ENCODE measurements at regions not wholly inside any gene's neighbourhood (a gene's known extent, or its start where the extent isn't known, plus 50 kb on each side); places are given as distances from the start of the nearest gene placed in this dataset.

GRCh38 chr5:124998520-124998919 is 252.1 kb upstream of the ZNF608 start:
- no CpG with 5 or more reads among the region's 1 CpG for WGBS (ENCODE audit: insufficient coverage)
- DNase-seq: no peak

GRCh38 chr5:125002727-125003598 is 256.5 kb upstream of the ZNF608 start:
- no peaks in the 10 kb centered on the region for H3K36me3 ChIP-seq (ENCODE audit: control insufficient read depth, insufficient read depth, low read length)
- H3K4me1 ChIP-seq (ENCODE audit: control insufficient read depth, insufficient read depth, low read length): peaks cover 2% of the 10 kb centered on the region
- no CpG with 5 or more reads among the region's 1 CpG for WGBS (ENCODE audit: insufficient coverage)
- no peaks in the 10 kb centered on the region for H3K27me3 ChIP-seq (ENCODE audit: control insufficient read depth, insufficient read depth, low read length)
- H3K27ac ChIP-seq (ENCODE audit: low read length): no peak overlapping the region
- H3K4me3 ChIP-seq (ENCODE audit: low read length): no peak overlapping the region
- no peak for DNase-seq
- no peaks in the 10 kb centered on the region for H3K9me3 ChIP-seq (replicated peaks; ENCODE audit: control insufficient read depth, low read depth, low read length)

More at GRCh38 chr5:124998520-124998919, 252.1 kb upstream of the ZNF608 start:
- no peaks in the 10 kb centered on the region for H3K36me3 ChIP-seq (ENCODE audit: control insufficient read depth, insufficient read depth, low read length)
- H3K4me3 ChIP-seq (ENCODE audit: low read length): no peak overlapping the region
- no peaks in the 10 kb centered on the region for H3K9me3 ChIP-seq (replicated peaks; ENCODE audit: control insufficient read depth, low read depth, low read length)
- H3K27ac ChIP-seq (ENCODE audit: low read length): no peak overlapping the region
- H3K4me1 ChIP-seq (ENCODE audit: control insufficient read depth, insufficient read depth, low read length): no peaks in the 10 kb centered on the region
- H3K27me3 ChIP-seq (ENCODE audit: control insufficient read depth, insufficient read depth, low read length): no peaks in the 10 kb centered on the region

- H3K27me3 ChIP-seq (ENCODE audit: control insufficient read depth, insufficient read depth, low read length): no peaks in the 10 kb centered on the region
- H3K36me3 ChIP-seq (ENCODE audit: control insufficient read depth, insufficient read depth, low read length): no peaks in the 10 kb centered on the region
Measured at GRCh38 chr5:125004009-125004408, 257.6 kb upstream of the ZNF608 start.

DNA sequence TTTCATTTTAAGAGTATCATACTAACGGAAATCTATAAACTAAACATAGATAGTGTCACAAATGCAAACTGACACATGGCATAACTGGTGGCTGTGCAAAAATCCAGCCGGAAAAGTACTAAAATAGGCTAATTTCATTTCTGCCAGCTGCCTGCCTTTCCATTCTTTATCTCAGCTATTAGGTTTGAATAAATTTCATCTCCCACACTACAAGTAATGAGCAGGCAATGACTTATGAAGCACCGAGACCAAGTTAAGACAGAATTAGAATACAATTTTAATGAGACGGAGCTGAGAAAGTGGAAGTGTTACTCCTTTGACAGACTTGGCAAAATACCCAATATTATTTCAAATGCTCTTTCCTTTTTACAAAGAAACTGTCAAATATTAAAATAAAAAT is 258.8 kb upstream of the ZNF608 start:
- H3K27ac ChIP-seq (ENCODE audit: low read length): no peak overlapping the region
- no peaks in the 10 kb centered on the region for H3K36me3 ChIP-seq (ENCODE audit: control insufficient read depth, insufficient read depth, low read length)
- WGBS (ENCODE audit: insufficient coverage): no CpG with 5 or more reads among the region's 4 CpGs
- H3K9me3 ChIP-seq (replicated peaks; ENCODE audit: control insufficient read depth, low read depth, low read length): no peaks in the 10 kb centered on the region
- H3K4me1 ChIP-seq (ENCODE audit: control insufficient read depth, insufficient read depth, low read length): peaks cover 3% of the 10 kb centered on the region
- no peaks in the 10 kb centered on the region for H3K27me3 ChIP-seq (ENCODE audit: control insufficient read depth, insufficient read depth, low read length)
- no peak for DNase-seq
- no peak overlapping the region for H3K4me3 ChIP-seq (ENCODE audit: low read length)

More at GRCh38 chr5:125004009-125004408, 257.6 kb upstream of the ZNF608 start:
- H3K9me3 ChIP-seq (replicated peaks; ENCODE audit: control insufficient read depth, low read depth, low read length): no peaks in the 10 kb centered on the region
- no peak overlapping the region for H3K4me3 ChIP-seq (ENCODE audit: low read length)
- no peak overlapping the region for H3K27ac ChIP-seq (ENCODE audit: low read length)
- H3K4me1 ChIP-seq (ENCODE audit: control insufficient read depth, insufficient read depth, low read length): peaks cover 2% of the 10 kb centered on the region
- DNase-seq: no peak
- no CpG with 5 or more reads among the region's 5 CpGs for WGBS (ENCODE audit: insufficient coverage)

DNA sequence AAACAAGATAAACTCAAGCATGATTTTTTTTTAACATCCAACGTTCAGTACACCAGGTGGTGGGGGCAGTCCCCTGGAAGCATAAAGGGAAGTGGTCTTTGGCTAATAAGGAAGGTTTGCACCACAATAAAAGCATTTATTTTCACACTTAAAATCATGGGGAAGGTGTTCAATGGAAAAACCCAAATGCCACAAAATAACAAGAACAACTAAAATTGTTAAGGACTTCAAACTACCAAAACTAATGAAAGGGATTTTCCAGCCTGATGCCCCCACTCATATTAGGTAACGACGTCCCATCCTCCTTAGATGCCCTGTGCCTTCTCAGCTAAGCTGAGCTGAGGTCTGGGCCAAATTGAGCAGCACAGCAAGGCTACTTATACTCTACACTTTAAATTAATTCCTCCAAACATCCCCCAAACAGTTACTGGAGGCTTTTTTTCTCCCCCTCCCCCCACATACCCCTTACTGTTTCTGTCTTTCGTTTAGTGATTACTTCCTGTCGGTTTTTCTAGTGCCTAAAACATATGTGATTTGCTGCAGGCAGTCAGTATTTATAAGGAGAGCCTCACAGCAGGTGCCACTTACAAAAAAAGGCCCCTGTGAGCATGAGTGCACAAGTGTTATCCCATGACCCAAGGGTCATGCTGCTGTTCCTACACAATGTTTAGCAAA is 259.7 kb upstream of the ZNF608 start:
- H3K27me3 ChIP-seq (ENCODE audit: control insufficient read depth, insufficient read depth, low read length): no peaks in the 10 kb centered on the region
- no peak overlapping the region for H3K27ac ChIP-seq (ENCODE audit: low read length)
- no peaks in the 10 kb centered on the region for H3K36me3 ChIP-seq (ENCODE audit: control insufficient read depth, insufficient read depth, low read length)
- H3K9me3 ChIP-seq (replicated peaks; ENCODE audit: control insufficient read depth, low read depth, low read length): no peaks in the 10 kb centered on the region
- peaks cover 4% of the 10 kb centered on the region for H3K4me1 ChIP-seq (ENCODE audit: control insufficient read depth, insufficient read depth, low read length)
- 40% methylated on average over 2 of the region's 5 CpGs for WGBS (ENCODE audit: insufficient coverage)
- no peak for DNase-seq
- no peak overlapping the region for H3K4me3 ChIP-seq (ENCODE audit: low read length)

DNA sequence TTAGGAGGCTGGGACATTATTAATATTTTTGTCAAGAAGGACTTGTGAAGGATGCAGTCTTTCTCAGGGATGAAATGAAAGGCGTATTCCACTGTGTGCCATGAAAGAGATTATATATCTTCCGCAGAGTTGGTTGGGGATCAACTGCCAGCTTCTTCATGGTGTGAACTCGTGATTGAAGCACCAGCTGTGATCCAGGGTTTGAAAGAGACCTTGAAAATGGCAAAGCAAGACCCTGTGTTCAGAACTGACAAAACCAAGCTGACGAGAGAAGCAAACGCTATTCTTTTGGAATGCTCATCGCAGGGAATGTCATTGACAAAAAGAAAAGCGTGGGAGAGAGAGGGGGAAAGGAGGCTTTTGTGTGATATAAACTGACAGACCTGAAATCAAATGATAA is 263.9 kb upstream of the ZNF608 start:
- 66% methylated on average over 6 of the region's 7 CpGs for WGBS (ENCODE audit: insufficient coverage)
- no peak overlapping the region for H3K27ac ChIP-seq (ENCODE audit: low read length)
- DNase-seq: no peak

DNA sequence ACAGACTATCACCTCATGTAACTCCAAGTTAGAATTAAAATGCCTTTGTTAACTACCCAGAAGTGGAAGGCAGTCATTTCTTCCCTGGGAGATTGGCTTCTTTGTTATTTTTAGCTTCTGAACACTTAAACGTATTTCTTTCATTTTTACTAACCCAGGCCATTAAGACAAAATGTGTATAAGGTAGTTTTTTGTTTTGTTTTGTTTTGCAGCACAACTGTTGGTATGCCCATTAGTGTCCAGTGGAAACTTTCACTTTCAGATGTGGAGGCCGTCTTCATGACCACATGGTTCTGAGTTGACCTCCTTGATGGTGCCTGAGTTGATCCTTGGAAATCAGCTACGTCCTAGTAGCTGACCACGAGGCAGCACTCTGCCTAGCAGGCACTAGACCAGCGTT is 264.6 kb upstream of the ZNF608 start:
- H3K9me3 ChIP-seq (replicated peaks; ENCODE audit: control insufficient read depth, low read depth, low read length): no peaks in the 10 kb centered on the region
- H3K27ac ChIP-seq (ENCODE audit: low read length): no peak overlapping the region
- no peaks in the 10 kb centered on the region for H3K36me3 ChIP-seq (ENCODE audit: control insufficient read depth, insufficient read depth, low read length)
- DNase-seq: no peak
- no peak overlapping the region for H3K4me3 ChIP-seq (ENCODE audit: low read length)
- no peaks in the 10 kb centered on the region for H3K27me3 ChIP-seq (ENCODE audit: control insufficient read depth, insufficient read depth, low read length)
- H3K4me1 ChIP-seq (ENCODE audit: control insufficient read depth, insufficient read depth, low read length): peaks cover 4% of the 10 kb centered on the region
- 75% methylated on average over 4 of the region's 5 CpGs for WGBS (ENCODE audit: insufficient coverage)

More for the DNA sequence above, 263.9 kb upstream of the ZNF608 start:
- H3K9me3 ChIP-seq (replicated peaks; ENCODE audit: control insufficient read depth, low read depth, low read length): no peaks in the 10 kb centered on the region
- H3K4me3 ChIP-seq (ENCODE audit: low read length): no peak overlapping the region
- no peaks in the 10 kb centered on the region for H3K27me3 ChIP-seq (ENCODE audit: control insufficient read depth, insufficient read depth, low read length)
- no peaks in the 10 kb centered on the region for H3K36me3 ChIP-seq (ENCODE audit: control insufficient read depth, insufficient read depth, low read length)
- H3K4me1 ChIP-seq (ENCODE audit: control insufficient read depth, insufficient read depth, low read length): peaks cover 4% of the 10 kb centered on the region

GRCh38 chr5:125011419-125011818 is 265.0 kb upstream of the ZNF608 start:
- Histone ChIP-seq H3K27me3 (ENCODE audit: control insufficient read depth, insufficient read depth, low read length) (no peaks in the 10 kb centered on the region), H3K27ac (ENCODE audit: low read length) (no peak overlapping the region), H3K4me3 (ENCODE audit: low read length) (no peak overlapping the region), H3K9me3 (replicated peaks; ENCODE audit: control insufficient read depth, low read depth, low read length) (no peaks in the 10 kb centered on the region), H3K36me3 (ENCODE audit: control insufficient read depth, insufficient read depth, low read length) (no peaks in the 10 kb centered on the region), H3K4me1 (ENCODE audit: control insufficient read depth, insufficient read depth, low read length) (peaks cover 2% of the 10 kb centered on the region)
- WGBS (ENCODE audit: insufficient coverage): no CpG with 5 or more reads among the region's 2 CpGs
- DNase-seq: no peak

- Histone ChIP-seq H3K36me3 (ENCODE audit: control insufficient read depth, insufficient read depth, low read length) (no peaks in the 10 kb centered on the region), H3K4me1 (ENCODE audit: control insufficient read depth, insufficient read depth, low read length) (peaks cover 2% of the 10 kb centered on the region), H3K4me3 (ENCODE audit: low read length) (no peak overlapping the region), H3K27me3 (ENCODE audit: control insufficient read depth, insufficient read depth, low read length) (no peaks in the 10 kb centered on the region), H3K9me3 (replicated peaks; ENCODE audit: control insufficient read depth, low read depth, low read length) (no peaks in the 10 kb centered on the region), H3K27ac (ENCODE audit: low read length) (no peak overlapping the region)
- DNase-seq: no peak
- WGBS (ENCODE audit: insufficient coverage): no CpG with 5 or more reads among the region's 4 CpGs
Measured at GRCh38 chr5:125011947-125012346, 265.5 kb upstream of the ZNF608 start.

DNA sequence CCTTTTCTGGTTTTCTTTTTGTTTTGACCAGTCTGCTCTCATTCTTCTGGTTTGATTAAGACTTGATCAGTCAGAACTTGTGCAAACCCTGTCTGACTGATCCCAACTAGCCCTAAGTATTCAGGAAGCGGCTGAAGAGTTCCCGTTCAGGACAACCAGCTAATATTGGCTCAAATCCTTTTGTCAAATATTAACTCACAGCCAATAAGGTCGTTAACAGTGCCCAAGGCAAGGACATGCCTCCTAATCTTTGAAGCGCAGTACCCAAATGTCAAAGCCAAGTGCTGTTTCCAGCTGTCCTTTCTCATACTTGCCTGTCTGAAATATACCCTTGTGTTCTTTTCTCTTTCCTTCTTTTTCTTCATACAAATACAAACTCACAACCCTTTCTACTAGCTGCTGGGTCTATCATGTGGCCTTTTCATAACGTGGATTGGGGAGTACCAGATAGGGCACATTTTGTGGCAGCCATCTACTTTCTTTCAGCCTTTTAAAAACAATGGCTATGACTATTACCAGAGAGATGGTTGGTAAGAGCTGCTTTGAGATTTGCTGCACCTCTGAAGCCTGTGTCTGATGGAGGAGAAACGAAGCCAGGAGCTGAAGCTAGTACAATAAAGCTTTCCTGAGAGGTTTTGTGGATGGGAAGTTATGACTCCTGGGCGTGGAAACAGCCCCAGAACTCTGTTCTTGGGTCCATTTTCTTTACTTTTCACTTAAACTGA is 266.4 kb upstream of the ZNF608 start:
- H3K4me1 ChIP-seq (ENCODE audit: control insufficient read depth, insufficient read depth, low read length): peaks cover 2% of the 10 kb centered on the region
- H3K36me3 ChIP-seq (ENCODE audit: control insufficient read depth, insufficient read depth, low read length): no peaks in the 10 kb centered on the region
- DNase-seq: no peak
- no peak overlapping the region for H3K4me3 ChIP-seq (ENCODE audit: low read length)
- WGBS (ENCODE audit: insufficient coverage): 66% methylated on average over 4 of the region's 7 CpGs
- no peaks in the 10 kb centered on the region for H3K9me3 ChIP-seq (replicated peaks; ENCODE audit: control insufficient read depth, low read depth, low read length)
- H3K27me3 ChIP-seq (ENCODE audit: control insufficient read depth, insufficient read depth, low read length): no peaks in the 10 kb centered on the region
- H3K27ac ChIP-seq (ENCODE audit: low read length): no peak overlapping the region
